OCI-LY3 (cell line): ENCODE measurements at regions not wholly inside any gene's neighbourhood (a gene's known extent, or its start where the extent isn't known, plus 50 kb on each side); places are given as distances from the start of the nearest gene placed in this dataset.

Experiments used
- H2AFZ ChIP-seq: fragments of 200-600, 300-600 bp; shearing (Covaris generic); 2 replicates; pipeline ENCODE4 v1.6.0; 2014; ENCODE audit warnings: antibody characterized with exemption, low read depth, low read length
- H3K27ac ChIP-seq: fragments of 200-600, 300-600 bp; sonication (generic); 2 replicates; pipeline ENCODE4 v1.5.1; 2014; ENCODE audit warnings: mild to moderate bottlenecking, low read length, moderate library complexity, mixed read lengths
- H3K27me3 ChIP-seq: fragments of 200-600, 300-600 bp; sonication (generic); 2 replicates; pipeline ENCODE4 v1.6.1; 2014; ENCODE audit warnings: low read depth, low read length, mixed read lengths
- H3K36me3 ChIP-seq: fragments of 200-600, 300-600 bp; sonication (generic); replicated peaks from 2 replicates; pipeline ENCODE3; 2014; ENCODE audit warnings: low read depth, low read length, mixed read lengths
- H3K4me1 ChIP-seq: fragments of 300-600, 200-600 bp; sonication (generic); 2 replicates; pipeline ENCODE4 v1.6.1; 2014; ENCODE audit warnings: low read length, mixed read lengths
- H3K4me2 ChIP-seq: fragments of 200-600, 300-600 bp; sonication (generic); 2 replicates; pipeline ENCODE4 v1.6.1; 2014; ENCODE audit warnings: low read length, mixed read lengths
- H3K4me3 ChIP-seq: fragments of 300-600, 200-600 bp; sonication (generic); 2 replicates; pipeline ENCODE4 v1.5.1; 2014; ENCODE audit warnings: antibody characterized with exemption, mild to moderate bottlenecking, low read length, moderate library complexity
- H3K79me2 ChIP-seq: fragments of 300-600, 200-600 bp; shearing (Covaris generic); 2 replicates; pipeline ENCODE4 v1.6.1; 2014; ENCODE audit warnings: mild to moderate bottlenecking, low read length, mixed read lengths
- H3K9ac ChIP-seq: fragments of 300-600, 200-600 bp; shearing (Covaris generic); 2 replicates; pipeline ENCODE4 v1.6.0; 2014; ENCODE audit warnings: mild to moderate bottlenecking, low read length, moderate library complexity
- H3K9me3 ChIP-seq: fragments of 200-600, 300-600 bp; shearing (Covaris generic); 2 replicates; pipeline ENCODE4 v1.6.1; 2014; ENCODE audit warnings: low read length, mixed read lengths; ENCODE audit not compliant: insufficient read depth
- H4K20me1 ChIP-seq: fragments of 200-600, 300-600 bp; sonication (generic); 2 replicates; pipeline ENCODE4 v1.6.1; 2016; ENCODE audit warnings: low read length, mixed read lengths; ENCODE audit not compliant: insufficient read depth
- CTCF ChIP-seq: fragments of 200-600, 300-600 bp; sonication (generic); IDR thresholded peaks from 2 replicates; pipeline ENCODE4 v1.5.1; 2014; ENCODE audit warnings: antibody characterized with exemption, low read length, low read depth
- EZH2phosphoT487 ChIP-seq: fragments of 200-600 bp; shearing (Covaris generic); IDR thresholded peaks from 2 replicates; pipeline ENCODE4 v1.6.1; 2018; ENCODE audit warnings: antibody characterized with exemption, mixed run types, low read depth

GRCh38 chr2:147515213-147515612 lies 329.6 kb upstream of the ACVR2A start:
- Histone ChIP-seq H3K9me3 (0 out of 2 replicates have a peak, but pooled peaks cover 4% of the 10 kb centered on the region), H3K36me3 (peaks cover 3% of the 10 kb centered on the region), H2AFZ (no peak overlapping the region), H3K27ac (no peak overlapping the region), H3K27me3 (no peaks in the 10 kb centered on the region), H3K4me2 (no peak overlapping the region), H4K20me1 (no peaks in the 10 kb centered on the region), H3K4me1 (peaks cover 7% of the 10 kb centered on the region), H3K4me3 (no peak overlapping the region), H3K79me2 (no peaks in the 10 kb centered on the region), H3K9ac (no peak overlapping the region)
- TF ChIP-seq EZH2phosphoT487 (no peak), CTCF (no peak)

- no peaks in the 10 kb centered on the region for H3K36me3 ChIP-seq
- TF ChIP-seq EZH2phosphoT487 (no peak), CTCF (no peak)
- no peak overlapping the region for H2AFZ ChIP-seq
- H3K27me3 ChIP-seq: no peaks in the 10 kb centered on the region
- H4K20me1 ChIP-seq: no peaks in the 10 kb centered on the region
- H3K4me1 ChIP-seq: peaks cover 7% of the 10 kb centered on the region
- no peak overlapping the region for H3K27ac ChIP-seq
- H3K79me2 ChIP-seq: no peaks in the 10 kb centered on the region
- H3K4me2 ChIP-seq: no peak overlapping the region
- no peak overlapping the region for H3K9ac ChIP-seq
- no peak overlapping the region for H3K4me3 ChIP-seq
- H3K9me3 ChIP-seq: no peaks in the 10 kb centered on the region
Observed at GRCh38 chr2:147512206-147512605, 332.6 kb upstream of the ACVR2A start.

GRCh38 chr2:147511491-147511948 lies 333.3 kb upstream of the ACVR2A start:
- no peak overlapping the region for H3K4me3 ChIP-seq
- no peak overlapping the region for H3K9ac ChIP-seq
- H4K20me1 ChIP-seq: no peaks in the 10 kb centered on the region
- no peaks in the 10 kb centered on the region for H3K36me3 ChIP-seq
- H3K9me3 ChIP-seq: no peaks in the 10 kb centered on the region
- H3K27ac ChIP-seq: no peak overlapping the region
- H3K4me2 ChIP-seq: peak overlapping the region; percentile 35
- H3K79me2 ChIP-seq: no peaks in the 10 kb centered on the region
- H3K27me3 ChIP-seq: no peaks in the 10 kb centered on the region
- peaks cover 7% of the 10 kb centered on the region for H3K4me1 ChIP-seq
- H2AFZ ChIP-seq: 0 out of 2 replicates have a peak overlapping the region, but pooled peaks have one; percentile 22
- TF ChIP-seq EZH2phosphoT487: no peak
- no peak for TF ChIP-seq CTCF

GRCh38 chr2:147509821-147510220 lies 335.0 kb upstream of the ACVR2A start:
- Histone ChIP-seq H4K20me1 (no peaks in the 10 kb centered on the region), H3K79me2 (no peaks in the 10 kb centered on the region), H3K9me3 (no peaks in the 10 kb centered on the region), H3K9ac (no peak overlapping the region), H3K4me2 (no peak overlapping the region), H3K27ac (no peak overlapping the region), H3K4me3 (no peak overlapping the region), H3K36me3 (no peaks in the 10 kb centered on the region), H3K4me1 (peaks cover 7% of the 10 kb centered on the region), H3K27me3 (no peaks in the 10 kb centered on the region), H2AFZ (no peak overlapping the region)
- no peak for TF ChIP-seq EZH2phosphoT487
- TF ChIP-seq CTCF: no peak
